GM11168 (cell line): ENCODE measurements at regions not wholly inside any gene's neighbourhood (a gene's known extent, or its start where the extent isn't known, plus 50 kb on each side); places are given as distances from the start of the nearest gene placed in this dataset.

Source experiments
- in situ Hi-C: fragments of 300-500 bp; cut with MboI; formaldehyde crosslinking; loops from one replicate; pipeline ENCODE4 v1.12.0; 2022; ENCODE audit warnings: low sequenced_read_pairs; ENCODE audit not compliant: unreplicated experiment

- in situ Hi-C loops, result no loop called here
Observed at GRCh38 chr12:107533218-107533617, 152.4 kb upstream of the PWP1 start.

GRCh38 chr12:107536613-107537012 lies 149.0 kb upstream of the PWP1 start:
- in situ Hi-C loops, result no loop called here

GRCh38 chr12:107537464-107538119 lies 148.0 kb upstream of the PWP1 start:
- in situ Hi-C loops, result no loop called here

- in situ Hi-C loops, result no loop called here
Observed at GRCh38 chr12:107539196-107539939, 146.2 kb upstream of the PWP1 start.

- in situ Hi-C loops, result no loop called here
Observed at GRCh38 chr12:107541001-107541705, 144.4 kb upstream of the PWP1 start.

- in situ Hi-C loops, result no loop called here
Observed at GRCh38 chr12:107543416-107543815, 142.2 kb upstream of the PWP1 start.

GRCh38 chr12:107543841-107544240 lies 141.8 kb upstream of the PWP1 start:
- in situ Hi-C loops, result no loop called here

- in situ Hi-C loops, result no loop called here
Observed at GRCh38 chr12:107544937-107545336, 140.7 kb upstream of the PWP1 start.

- in situ Hi-C loops, result no loop called here
Observed at GRCh38 chr12:107545737-107546353, 139.8 kb upstream of the PWP1 start.

GRCh38 chr12:107547389-107547788 lies 138.2 kb upstream of the PWP1 start:
- in situ Hi-C loops, result no loop called here

GRCh38 chr12:107549651-107550480 lies 135.7 kb upstream of the PWP1 start:
- in situ Hi-C loops, result no loop called here

GRCh38 chr12:107551434-107551833 lies 134.2 kb upstream of the PWP1 start:
- in situ Hi-C loops, result no loop called here

- in situ Hi-C loops, result no loop called here
Observed at GRCh38 chr12:107552263-107552662, 133.3 kb upstream of the PWP1 start.

- in situ Hi-C loops, result no loop called here
Observed at GRCh38 chr12:107553211-107553765, 132.3 kb upstream of the PWP1 start.

- in situ Hi-C loops, result no loop called here
Observed at GRCh38 chr12:107554941-107555340, 130.7 kb upstream of the PWP1 start.

GRCh38 chr12:107557026-107557425 lies 128.6 kb upstream of the PWP1 start:
- in situ Hi-C loops, result no loop called here

GRCh38 chr12:107557589-107558100 lies 128.0 kb upstream of the PWP1 start:
- in situ Hi-C loops, result no loop called here

- in situ Hi-C loops, result no loop called here
Observed at GRCh38 chr12:107558141-107558815, 127.3 kb upstream of the PWP1 start.

GRCh38 chr12:107558816-107559382 lies 126.7 kb upstream of the PWP1 start:
- in situ Hi-C loops, result no loop called here
